Neuronal stem cell (in vitro differentiated cells): ENCODE measurements at regions not wholly inside any gene's neighbourhood (a gene's known extent, or its start where the extent isn't known, plus 50 kb on each side); places are given as distances from the start of the nearest gene placed in this dataset.

ENCODE experiments used
- DNase-seq: peaks from one replicate; pipeline ENCODE4 v3.0.0-alpha.2; 2013; ENCODE audit warnings: low spot score
- H2AFZ ChIP-seq: one replicate; pipeline ENCODE4 v1.6.1; 2013; ENCODE audit warnings: mild to moderate bottlenecking, low read length, inconsistent platforms
- H2AK5ac ChIP-seq: 2 replicates; pipeline ENCODE4 v1.6.1; 2013; ENCODE audit warnings: low read depth, mild to moderate bottlenecking, inconsistent platforms, low read length, moderate library complexity, mixed read lengths
- H2BK120ac ChIP-seq: 2 replicates; pipeline ENCODE4 v1.6.1; 2013; ENCODE audit warnings: low read depth, mild to moderate bottlenecking, inconsistent platforms, low read length, moderate library complexity, mixed read lengths
- H2BK12ac ChIP-seq: one replicate; pipeline ENCODE4 v1.6.1; 2013; ENCODE audit warnings: low read length, inconsistent platforms
- H2BK15ac ChIP-seq: 2 replicates; pipeline ENCODE4 v1.6.1; 2013; ENCODE audit warnings: mild to moderate bottlenecking, low read length, inconsistent platforms, mixed read lengths
- H2BK5ac ChIP-seq: one replicate; pipeline ENCODE4 v1.6.1; 2013; ENCODE audit warnings: inconsistent platforms, mild to moderate bottlenecking, low read length, moderate library complexity
- H3K14ac ChIP-seq: one replicate; pipeline ENCODE4 v1.6.1; 2013; ENCODE audit warnings: low read length, inconsistent platforms
- H3K18ac ChIP-seq: 2 replicates; pipeline ENCODE4 v1.6.1; 2013; ENCODE audit warnings: low read length, inconsistent platforms
- H3K23ac ChIP-seq: 2 replicates; pipeline ENCODE4 v1.6.1; 2013; ENCODE audit warnings: low read depth, mild to moderate bottlenecking, mixed read lengths, low read length, inconsistent platforms; ENCODE audit not compliant: poor library complexity
- H3K27ac ChIP-seq: replicated peaks from 3 replicates; pipeline ENCODE4 v1.5.1; 2013; ENCODE audit warnings: low read length, inconsistent platforms
- H3K27me3 ChIP-seq, 3 experiments: 2 replicates each; pipeline ENCODE4 v1.6.1; 2013; ENCODE audit warnings: low read length in 3 of 3, mild to moderate bottlenecking in 2 of 3, inconsistent platforms in 1 of 3, low read depth in 1 of 3, mixed read lengths in 1 of 3, moderate library complexity in 1 of 3; ENCODE audit not compliant: control insufficient read depth in 3 of 3, insufficient read depth in 3 of 3
- H3K36me3 ChIP-seq, 2 donors: replicated peaks in 1 of 2; 2 replicates each; pipeline ENCODE4 v1.6.1; 2013; ENCODE audit warnings: low read length in 2 of 2; ENCODE audit not compliant: control insufficient read depth in 2 of 2, insufficient read depth in 2 of 2
- H3K4ac ChIP-seq: 2 replicates; pipeline ENCODE4 v1.6.1; 2013; ENCODE audit warnings: inconsistent platforms, mild to moderate bottlenecking, low read length, moderate library complexity
- H3K4me1 ChIP-seq, 2 donors: 1 replicate in 1 of 2; 2 replicates in 1 of 2; pipeline ENCODE4 v1.6.1; 2013; ENCODE audit warnings: low read length in 2 of 2, low read depth in 1 of 2; ENCODE audit not compliant: control insufficient read depth in 2 of 2, insufficient read depth in 1 of 2
- H3K4me2 ChIP-seq: one replicate; pipeline ENCODE4 v1.6.1; 2013; ENCODE audit warnings: mild to moderate bottlenecking, low read length, inconsistent platforms; ENCODE audit not compliant: insufficient read depth, poor library complexity, severe bottlenecking
- H3K4me3 ChIP-seq, 2 donors: 2 replicates each; pipeline ENCODE4 v1.5.1; 2013; ENCODE audit warnings: low read length in 2 of 2, mild to moderate bottlenecking in 2 of 2, inconsistent platforms in 1 of 2, moderate library complexity in 1 of 2
- H3K79me1 ChIP-seq: one replicate; pipeline ENCODE4 v1.6.1; 2013; ENCODE audit warnings: low read depth, mild to moderate bottlenecking, inconsistent platforms, low read length, moderate library complexity
- H3K9ac ChIP-seq: one replicate; pipeline ENCODE4 v1.6.1; 2013; ENCODE audit warnings: mild to moderate bottlenecking, low read depth, low read length, inconsistent platforms; ENCODE audit not compliant: poor library complexity
- H3K9me3 ChIP-seq, 2 donors: replicated peaks in 1 of 2; 2 replicates each; pipeline versions ENCODE3 to v1.6.1; 2013; ENCODE audit warnings: low read length in 2 of 2, mild to moderate bottlenecking in 2 of 2, inconsistent platforms in 1 of 2, low read depth in 1 of 2, mixed read lengths in 1 of 2, moderate library complexity in 1 of 2; ENCODE audit not compliant: control insufficient read depth in 2 of 2, insufficient read depth in 1 of 2
- H4K8ac ChIP-seq: one replicate; pipeline ENCODE4 v1.6.1; 2013; ENCODE audit warnings: low read depth, mild to moderate bottlenecking, inconsistent platforms, low read length, moderate library complexity
- H4K91ac ChIP-seq: one replicate; pipeline ENCODE4 v1.6.1; 2013; ENCODE audit warnings: low read length, low read depth, mild to moderate bottlenecking, inconsistent platforms; ENCODE audit not compliant: poor library complexity
- WGBS, 2 donors: extraction: QIAGEN DNeasy Blood & Tissue Kit; methylation state at CpG; one replicate each; pipeline ENCODE4 v1.1.7; 2013; ENCODE audit warnings: missing lambda C conversion rate in 2 of 2, mixed read lengths in 1 of 2; ENCODE audit not compliant: insufficient read length in 2 of 2, insufficient replicate concordance in 1 of 2; ENCODE audit errors: extremely low coverage in 2 of 2; 5-methylcytosine and 5-hydroxymethylcytosine counted together

DNA sequence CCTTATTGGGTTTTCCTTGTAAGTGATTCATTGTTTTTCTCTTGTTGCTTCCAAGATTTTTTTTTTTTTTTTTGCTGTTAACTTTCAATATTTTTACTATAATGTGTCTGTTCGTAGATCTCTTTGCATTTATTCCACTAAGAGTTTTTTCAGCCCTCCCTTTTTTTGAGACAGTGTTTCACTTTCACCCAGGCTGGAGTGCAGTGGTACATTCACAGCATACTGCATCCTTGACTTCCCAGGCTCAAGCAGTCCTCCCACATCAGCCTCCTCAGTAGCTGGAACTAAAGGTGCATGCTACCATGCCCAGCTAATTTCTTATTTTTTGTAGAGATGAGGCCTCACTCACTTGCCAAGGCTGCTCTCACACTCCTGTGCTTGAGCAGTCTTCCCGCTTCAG lies 1282.0 kb upstream of the CNTN5 start:
- no peaks in the 10 kb centered on the region for H3K4me1 ChIP-seq
- no peak overlapping the region for H3K4me2 ChIP-seq
- H2BK120ac ChIP-seq, result no peak overlapping the region
- H2BK5ac ChIP-seq, result no peak overlapping the region
- H3K14ac ChIP-seq, result no peak overlapping the region
- no peaks in the 10 kb centered on the region for H3K9me3 ChIP-seq
- H3K18ac ChIP-seq, result no peak overlapping the region
- H2AFZ ChIP-seq, result no peak overlapping the region
- H3K27ac ChIP-seq, result no peak overlapping the region
- no CpG with 5 or more reads among the region's 2 CpGs for WGBS, 2 donors
- no peak overlapping the region for H2AK5ac ChIP-seq
- no peaks in the 10 kb centered on the region for H3K36me3 ChIP-seq
- no peak overlapping the region for H3K4ac ChIP-seq
- H4K8ac ChIP-seq, result no peak overlapping the region
- H3K4me3 ChIP-seq, result no peak overlapping the region
- H2BK12ac ChIP-seq, result no peak overlapping the region
- DNase-seq, result no peak
- no peaks in the 10 kb centered on the region for H3K79me1 ChIP-seq
- H2BK15ac ChIP-seq, result no peak overlapping the region
- no peak overlapping the region for H3K9ac ChIP-seq
- no peak overlapping the region for H3K23ac ChIP-seq
- H4K91ac ChIP-seq, result no peak overlapping the region
- H3K27me3 ChIP-seq, result no peaks in the 10 kb centered on the region

- Histone ChIP-seq H3K18ac (no peak overlapping the region), H3K9ac (no peak overlapping the region), H3K23ac (no peak overlapping the region), H2BK15ac (no peak overlapping the region), H3K4me1 (no peaks in the 10 kb centered on the region), H3K36me3 (no peaks in the 10 kb centered on the region), H2AFZ (no peak overlapping the region), H2BK120ac (no peak overlapping the region), H3K9me3 (no peaks in the 10 kb centered on the region), H2BK5ac (no peak overlapping the region), H4K91ac (no peak overlapping the region), H3K27ac (no peak overlapping the region), H2AK5ac (no peak overlapping the region), H3K4ac (no peak overlapping the region), H3K79me1 (no peaks in the 10 kb centered on the region), H3K4me2 (no peak overlapping the region), H3K27me3 (no peaks in the 10 kb centered on the region), H3K14ac (no peak overlapping the region), H3K4me3 (no peak overlapping the region), H2BK12ac (no peak overlapping the region), H4K8ac (no peak overlapping the region)
- no peak for DNase-seq
- no CpG with 5 or more reads among the region's 4 CpGs for WGBS, 2 donors
Observed at GRCh38 chr11:97739932-97740800, 1280.6 kb upstream of the CNTN5 start.

DNA sequence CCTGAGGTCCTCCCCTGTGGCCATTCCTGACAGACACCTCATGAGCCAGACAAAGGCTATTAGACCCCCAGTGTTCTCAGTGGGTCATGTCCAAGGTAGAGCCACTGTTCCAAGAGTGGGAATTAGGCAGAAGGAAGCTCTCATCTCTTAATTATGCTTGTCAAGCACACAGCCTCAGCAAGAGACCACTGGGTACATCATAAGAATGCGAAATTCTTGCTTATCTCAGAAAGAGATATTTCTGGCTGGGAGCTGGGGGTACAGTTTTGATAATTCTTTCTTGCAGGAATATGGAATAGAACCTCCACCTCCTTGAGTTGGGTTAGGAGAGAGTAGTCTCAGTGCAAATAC lies 1280.0 kb upstream of the CNTN5 start:
- H4K8ac ChIP-seq, result no peak overlapping the region
- H3K27ac ChIP-seq, result no peak overlapping the region
- no peak overlapping the region for H3K4me3 ChIP-seq
- no peak overlapping the region for H3K14ac ChIP-seq
- H4K91ac ChIP-seq, result no peak overlapping the region
- no peaks in the 10 kb centered on the region for H3K36me3 ChIP-seq
- H3K27me3 ChIP-seq, result no peaks in the 10 kb centered on the region
- H2BK12ac ChIP-seq, result no peak overlapping the region
- H2AFZ ChIP-seq, result no peak overlapping the region
- no peak overlapping the region for H3K18ac ChIP-seq
- H2BK5ac ChIP-seq, result no peak overlapping the region
- no peak overlapping the region for H3K4me2 ChIP-seq
- H3K9ac ChIP-seq, result no peak overlapping the region
- no peaks in the 10 kb centered on the region for H3K9me3 ChIP-seq
- no peaks in the 10 kb centered on the region for H3K4me1 ChIP-seq
- H2BK15ac ChIP-seq, result no peak overlapping the region
- no peak overlapping the region for H2BK120ac ChIP-seq
- no peak overlapping the region for H3K23ac ChIP-seq
- H2AK5ac ChIP-seq, result no peak overlapping the region
- no CpG with 5 or more reads among the region's 1 CpG for WGBS, 2 donors
- no peak for DNase-seq
- H3K4ac ChIP-seq, result no peak overlapping the region
- no peaks in the 10 kb centered on the region for H3K79me1 ChIP-seq

DNA sequence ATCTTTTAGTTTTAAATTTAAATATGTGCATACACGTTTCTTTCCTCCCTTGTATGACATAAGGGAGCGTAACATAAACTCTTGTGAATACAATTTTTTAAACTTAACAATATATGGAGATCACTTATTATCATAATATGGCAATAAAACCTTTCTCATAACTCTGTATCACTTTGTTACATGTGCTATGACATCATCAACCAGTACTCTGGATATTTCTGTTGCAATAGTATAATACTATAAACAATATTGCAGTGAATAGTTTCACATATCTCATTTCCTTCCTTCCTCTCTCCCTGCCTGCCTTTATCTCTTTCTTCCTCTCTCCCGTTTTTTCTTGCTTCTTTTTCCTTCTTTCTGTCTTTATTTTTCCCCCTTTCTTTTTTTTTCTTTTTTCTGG lies 1278.0 kb upstream of the CNTN5 start:
- Histone ChIP-seq H3K14ac (no peak overlapping the region), H4K91ac (no peak overlapping the region), H3K9ac (no peak overlapping the region), H4K8ac (no peak overlapping the region), H3K4ac (no peak overlapping the region), H3K4me3 (no peak overlapping the region), H3K27me3 (no peaks in the 10 kb centered on the region), H2AK5ac (no peak overlapping the region), H3K79me1 (no peaks in the 10 kb centered on the region), H3K27ac (no peak overlapping the region), H2BK12ac (no peak overlapping the region), H3K36me3 (no peaks in the 10 kb centered on the region), H3K9me3 (no peaks in the 10 kb centered on the region), H3K18ac (no peak overlapping the region), H2BK120ac (no peak overlapping the region), H3K4me1 (no peaks in the 10 kb centered on the region), H2BK5ac (no peak overlapping the region), H3K4me2 (no peak overlapping the region), H3K23ac (no peak overlapping the region), H2BK15ac (no peak overlapping the region), H2AFZ (peak overlapping the region; percentile 76)
- no CpG with 5 or more reads among the region's 3 CpGs for WGBS, 2 donors
- no peak for DNase-seq
